ENCODE measurements at regions not wholly inside any gene's neighbourhood (a gene's known extent, or its start where the extent isn't known, plus 50 kb on each side); places are given as distances from the start of the nearest gene placed in this dataset.

DNA sequence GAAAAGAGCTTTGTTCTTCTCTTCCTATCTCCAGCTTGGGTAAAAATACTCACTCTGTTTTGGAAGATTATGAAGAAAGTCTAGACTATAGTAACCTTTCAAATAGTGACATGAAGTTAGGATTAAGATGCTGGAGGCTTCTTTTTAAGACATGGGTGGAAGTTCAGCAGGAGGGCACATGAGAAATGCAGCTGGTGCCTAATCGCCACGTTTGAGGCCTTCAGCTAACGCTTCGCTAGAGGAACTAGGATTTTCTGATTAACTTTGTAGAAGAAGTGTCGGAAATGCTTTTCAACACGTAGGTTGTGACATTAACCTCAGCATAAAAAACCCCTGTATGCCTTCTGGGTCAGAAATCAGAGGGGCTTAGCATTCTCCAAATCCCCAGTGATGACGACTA, 348.1 kb upstream of the MAP3K7 start:
- TF ChIP-seq POLR2A (IDR thresholded peaks at IDR 0.05) (no peak), POLR2AphosphoS5 (IDR thresholded peaks at IDR 0.05) (no peak)
- TF ChIP-seq, protein P1, sequence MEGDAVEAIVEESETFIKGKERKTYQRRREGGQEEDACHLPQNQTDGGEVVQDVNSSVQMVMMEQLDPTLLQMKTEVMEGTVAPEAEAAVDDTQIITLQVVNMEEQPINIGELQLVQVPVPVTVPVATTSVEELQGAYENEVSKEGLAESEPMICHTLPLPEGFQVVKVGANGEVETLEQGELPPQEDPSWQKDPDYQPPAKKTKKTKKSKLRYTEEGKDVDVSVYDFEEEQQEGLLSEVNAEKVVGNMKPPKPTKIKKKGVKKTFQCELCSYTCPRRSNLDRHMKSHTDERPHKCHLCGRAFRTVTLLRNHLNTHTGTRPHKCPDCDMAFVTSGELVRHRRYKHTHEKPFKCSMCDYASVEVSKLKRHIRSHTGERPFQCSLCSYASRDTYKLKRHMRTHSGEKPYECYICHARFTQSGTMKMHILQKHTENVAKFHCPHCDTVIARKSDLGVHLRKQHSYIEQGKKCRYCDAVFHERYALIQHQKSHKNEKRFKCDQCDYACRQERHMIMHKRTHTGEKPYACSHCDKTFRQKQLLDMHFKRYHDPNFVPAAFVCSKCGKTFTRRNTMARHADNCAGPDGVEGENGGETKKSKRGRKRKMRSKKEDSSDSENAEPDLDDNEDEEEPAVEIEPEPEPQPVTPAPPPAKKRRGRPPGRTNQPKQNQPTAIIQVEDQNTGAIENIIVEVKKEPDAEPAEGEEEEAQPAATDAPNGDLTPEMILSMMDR (IDR thresholded peaks at IDR 0.05): no peak

Data from upper lobe of left lung (tissue), 4 donors.